CD14-positive monocyte (primary cell): ENCODE measurements at regions not wholly inside any gene's neighbourhood (a gene's known extent, or its start where the extent isn't known, plus 50 kb on each side); places are given as distances from the start of the nearest gene placed in this dataset.
"Not testable (repeated sequence)": the region's sequence is repeated elsewhere in the genome, so short reads cannot be mapped to it uniquely, and the experiment has no call there.

Experiments used
- DNase-seq, 3 donors: peaks; one replicate each; pipeline ENCODE4 v3.0.0-alpha.2; 2011 to 2022
- H2AFZ ChIP-seq: 2 replicates; pipeline ENCODE4 v1.6.0; 2012; ENCODE audit warnings: mild to moderate bottlenecking, low read depth, low read length, inconsistent platforms; ENCODE audit not compliant: insufficient read depth, poor library complexity, severe bottlenecking
- H3K27ac ChIP-seq, 2 donors: 1 replicate in 1 of 2; 2 replicates in 1 of 2; pipeline ENCODE4 v1.5.1; 2012 to 2013; ENCODE audit warnings: low read length in 2 of 2, control low read depth in 1 of 2, inconsistent platforms in 1 of 2, low read depth in 1 of 2, mild to moderate bottlenecking in 1 of 2
- H3K27me3 ChIP-seq, 2 donors: one replicate each; pipeline versions ENCODE4 v1.6.0 to v1.6.1; 2011 to 2013; ENCODE audit warnings: low read length in 2 of 2; ENCODE audit not compliant: control insufficient read depth in 2 of 2, insufficient read depth in 2 of 2
- H3K36me3 ChIP-seq, 2 donors: replicated peaks in 1 of 2; 1 replicate in 1 of 2; 2 replicates in 1 of 2; pipeline versions ENCODE4 v1.5.1 to v1.6.1; 2012 to 2013; ENCODE audit warnings: low read length in 2 of 2, control low read depth in 1 of 2, inconsistent platforms in 1 of 2, mild to moderate bottlenecking in 1 of 2; ENCODE audit not compliant: insufficient read depth in 2 of 2, control insufficient read depth in 1 of 2
- H3K4me1 ChIP-seq, 2 donors: 1 replicate in 1 of 2; 2 replicates in 1 of 2; pipeline versions ENCODE4 v1.5.1 to v1.6.1; 2012 to 2013; ENCODE audit warnings: low read length in 2 of 2, control low read depth in 1 of 2, inconsistent platforms in 1 of 2, mild to moderate bottlenecking in 1 of 2, moderate library complexity in 1 of 2; ENCODE audit not compliant: insufficient read depth in 2 of 2, control insufficient read depth in 1 of 2
- H3K4me2 ChIP-seq: replicated peaks from 2 replicates; pipeline ENCODE3; 2012; ENCODE audit warnings: low read length, moderate library complexity, mild to moderate bottlenecking; ENCODE audit not compliant: poor library complexity, severe bottlenecking; ENCODE audit errors: extremely low read depth
- H3K4me3 ChIP-seq, 3 experiments: fragments of 200-600 bp in 1 of 3; sonication (generic) in 1 of 3; replicated peaks in 1 of 3; 1 replicate in 2 of 3; 2 replicates in 1 of 3; pipeline ENCODE4 v1.5.1; 2011 to 2013; ENCODE audit warnings: low read length in 3 of 3, mild to moderate bottlenecking in 3 of 3, control low read depth in 2 of 3, low read depth in 2 of 3, inconsistent platforms in 1 of 3, moderate library complexity in 1 of 3
- H3K79me2 ChIP-seq: 2 replicates; pipeline ENCODE4 v1.6.0; 2012; ENCODE audit warnings: mild to moderate bottlenecking, control low read depth, inconsistent platforms, low read length, moderate library complexity; ENCODE audit not compliant: insufficient read depth
- H3K9ac ChIP-seq: 2 replicates; pipeline ENCODE4 v1.6.0; 2017; ENCODE audit warnings: low read length, mild to moderate bottlenecking; ENCODE audit not compliant: insufficient read depth, poor library complexity, severe bottlenecking
- H3K9me3 ChIP-seq, 2 donors: replicated peaks in 1 of 2; 1 replicate in 1 of 2; 2 replicates in 1 of 2; pipeline versions ENCODE4 v1.5.1 to v1.6.1; 2012 to 2013; ENCODE audit warnings: low read length in 2 of 2, control low read depth in 1 of 2; ENCODE audit not compliant: control insufficient read depth in 1 of 2, insufficient read depth in 1 of 2
- H4K20me1 ChIP-seq: 2 replicates; pipeline ENCODE4 v1.6.0; 2012; ENCODE audit warnings: mild to moderate bottlenecking, low read length, control low read depth, moderate library complexity; ENCODE audit not compliant: insufficient read depth
- H3K27ac Mint-ChIP-seq, 7 donors: one replicate each; pipeline ENCODE4 v1.8.0; 2020; ENCODE audit warnings: mild to moderate bottlenecking in 7 of 7, mixed read lengths in 7 of 7, moderate library complexity in 6 of 7, inconsistent platforms in 2 of 7
- H3K27me3 Mint-ChIP-seq, 3 donors: one replicate each; pipeline ENCODE4 v1.8.0; 2021 to 2022; ENCODE audit warnings: low read depth in 3 of 3, mild to moderate bottlenecking in 3 of 3, mixed read lengths in 3 of 3, moderate library complexity in 3 of 3, inconsistent platforms in 1 of 3
- H3K36me3 Mint-ChIP-seq, 2 donors: one replicate each; pipeline ENCODE4 v1.8.0; 2020; ENCODE audit warnings: mixed read lengths in 2 of 2, inconsistent platforms in 1 of 2, mild to moderate bottlenecking in 1 of 2
- H3K4me1 Mint-ChIP-seq: one replicate; pipeline ENCODE4 v1.8.0; 2020; ENCODE audit warnings: mild to moderate bottlenecking, mixed read lengths
- H3K4me3 Mint-ChIP-seq, 2 donors: one replicate each; pipeline ENCODE4 v1.8.0; 2020; ENCODE audit warnings: mild to moderate bottlenecking in 2 of 2, mixed read lengths in 2 of 2, moderate library complexity in 1 of 2
- H3K9me3 Mint-ChIP-seq, 7 donors: one replicate each; pipeline ENCODE4 v1.8.0; 2020 to 2022; ENCODE audit warnings: mixed read lengths in 7 of 7, mild to moderate bottlenecking in 6 of 7, moderate library complexity in 6 of 7, inconsistent platforms in 2 of 7
- CTCF ChIP-seq: fragments of 200-600 bp; IDR thresholded peaks from one replicate; pipeline ENCODE4 v1.8.0; 2022; ENCODE audit warnings: antibody characterized with exemption, mild to moderate bottlenecking
- WGBS: methylation state at CpG from one replicate; pipeline ENCODE4 v1.1.5; 2013; ENCODE audit warnings: missing lambda C conversion rate; ENCODE audit not compliant: insufficient coverage; 5-methylcytosine and 5-hydroxymethylcytosine counted together
- intact Hi-C, 2 donors: fragments of 100-400 bp; cut with micrococcal nuclease; formaldehyde crosslinking; loops; one replicate each; pipeline versions ENCODE4 v1.15.0 to v1.15.1; 2023

- Mint-ChIP-seq H3K4me1 (no peaks in the 10 kb centered on the region), H3K27me3 (no peaks in the 10 kb centered on the region), H3K27ac (no peak overlapping the region), H3K36me3 (no peaks in the 10 kb centered on the region), H3K9me3 (peaks cover 0 to 12% (median 3%) of the 10 kb centered on the region in 7 donors), H3K4me3 (no peak overlapping the region)
- Histone ChIP-seq H3K9ac (no peak overlapping the region), H3K9me3 (peaks cover 4 to 17% of the 10 kb centered on the region in 2 donors), H4K20me1 (no peaks in the 10 kb centered on the region), H2AFZ (no peak overlapping the region), H3K36me3 (no peaks in the 10 kb centered on the region), H3K4me2 (no peak overlapping the region), H3K27me3 (no peaks in the 10 kb centered on the region), H3K79me2 (no peaks in the 10 kb centered on the region), H3K27ac (no peak overlapping the region), H3K4me1 (no peaks in the 10 kb centered on the region), H3K4me3 (no peak overlapping the region)
- no peak for TF ChIP-seq CTCF
- no peak for DNase-seq
- WGBS = no CpG with 5 or more reads among the region's 2 CpGs
- intact Hi-C loops = no loop called here
Measured at GRCh38 chr2:184162426-184162825, 435.9 kb upstream of the ZNF804A start.

- H3K4me3 Mint-ChIP-seq, H3K36me3 ChIP-seq, H3K4me1 Mint-ChIP-seq, DNase-seq, H3K4me3 ChIP-seq, H3K4me1 ChIP-seq, H3K27ac Mint-ChIP-seq, H2AFZ ChIP-seq, intact Hi-C loops, H3K79me2 ChIP-seq, H3K27ac ChIP-seq, H3K36me3 Mint-ChIP-seq, H3K9ac ChIP-seq, H3K27me3 ChIP-seq, H3K4me2 ChIP-seq, H3K27me3 Mint-ChIP-seq, H4K20me1 ChIP-seq: not testable (repeated sequence)
- WGBS = 98% methylated on average over 4 of the region's 5 CpGs
- H3K9me3 Mint-ChIP-seq = peaks cover 2 to 19% (median 9%) of the 10 kb centered on the region in 7 donors
- H3K9me3 ChIP-seq = peaks cover 14 to 32% of the 10 kb centered on the region in 2 donors
Measured at GRCh38 chr2:184168823-184169222, 429.5 kb upstream of the ZNF804A start.
